Testis (tissue), 2 donors: ENCODE measurements at regions not wholly inside any gene's neighbourhood (a gene's known extent, or its start where the extent isn't known, plus 50 kb on each side); places are given as distances from the start of the nearest gene placed in this dataset.
"Not testable (repeated sequence)": the region's sequence is repeated elsewhere in the genome, so short reads cannot be mapped to it uniquely, and the experiment has no call there.

Experiments used
- DNase-seq: peaks from one replicate; pipeline ENCODE4 v3.0.0-alpha.2; 2019
- H3K27ac ChIP-seq, 2 donors: fragments of 200-600 bp; sonication (generic); one replicate each; pipeline ENCODE4 v1.5.1; 2019
- H3K27me3 ChIP-seq: fragments of 200-600 bp; sonication (generic); one replicate; pipeline ENCODE4 v1.5.1; 2019
- H3K36me3 ChIP-seq: fragments of 200-600 bp; sonication (generic); one replicate; pipeline ENCODE4 v1.5.1; 2017; ENCODE audit warnings: low read depth; ENCODE audit errors: missing control alignments
- H3K4me1 ChIP-seq: fragments of 200-600 bp; sonication (generic); one replicate; pipeline ENCODE4 v1.5.1; 2019
- H3K4me3 ChIP-seq, 2 donors: fragments of 200-600 bp; sonication (generic); one replicate each; pipeline ENCODE4 v1.5.1; 2017 to 2019
- H3K9me3 ChIP-seq: fragments of 200-600 bp; sonication (generic); one replicate; pipeline ENCODE4 v1.5.1; 2017
- POLR2A ChIP-seq: fragments of 450-650 bp; IDR thresholded peaks from one replicate; pipeline ENCODE4 v1.6.1; 2017; ENCODE audit warnings: antibody characterized with exemption, mild to moderate bottlenecking, moderate library complexity
- WGBS, 2 donors: methylation state at CpG; one replicate each; pipeline ENCODE4 v1.1.5; 2018; 5-methylcytosine and 5-hydroxymethylcytosine counted together
- intact Hi-C: fragments of 100-400 bp; cut with DNase I; formaldehyde crosslinking; loops from one replicate; pipeline ENCODE4 v1.15.1; 2023; ENCODE audit warnings: low total_unique reads
- TF ChIP-seq, protein P1 (sequence below), 3 experiments: fragments of 450-650 bp in 2 of 3; fragments of 200-600 bp in 1 of 3; sonication (generic) in 1 of 3; IDR thresholded peaks; one replicate each; pipeline ENCODE4 v1.5.1; 2016 to 2019; ENCODE audit warnings: antibody characterized with exemption in 3 of 3, mild to moderate bottlenecking in 2 of 3, moderate library complexity in 1 of 3

DNA sequence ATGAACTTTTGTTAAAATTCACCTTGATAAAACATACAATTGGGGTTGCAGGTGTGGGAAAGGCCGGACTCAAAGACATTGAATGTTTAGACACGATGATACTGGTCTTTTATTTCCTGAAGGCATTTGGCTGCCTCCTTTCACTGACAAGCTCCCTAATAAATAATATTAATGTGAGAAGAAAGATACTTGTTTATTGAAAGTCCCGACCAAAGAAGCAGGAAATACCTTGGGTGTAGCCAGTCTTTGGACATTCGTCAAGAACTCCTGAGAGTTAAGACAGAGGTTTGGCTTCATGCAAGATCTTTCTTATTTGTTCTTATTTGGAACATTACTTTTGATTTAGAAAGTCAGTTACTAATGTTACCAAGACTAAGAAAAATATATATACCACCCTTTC is 1133.8 kb upstream of the SEL1L start:
- Histone ChIP-seq H3K27ac (no peak overlapping the region), H3K4me1 (no peaks in the 10 kb centered on the region), H3K4me3 (no peak overlapping the region), H3K36me3 (no peaks in the 10 kb centered on the region), H3K9me3 (no peaks in the 10 kb centered on the region), H3K27me3 (no peaks in the 10 kb centered on the region)
- no peak for DNase-seq
- no peak for TF ChIP-seq POLR2A
- TF ChIP-seq, protein P1, sequence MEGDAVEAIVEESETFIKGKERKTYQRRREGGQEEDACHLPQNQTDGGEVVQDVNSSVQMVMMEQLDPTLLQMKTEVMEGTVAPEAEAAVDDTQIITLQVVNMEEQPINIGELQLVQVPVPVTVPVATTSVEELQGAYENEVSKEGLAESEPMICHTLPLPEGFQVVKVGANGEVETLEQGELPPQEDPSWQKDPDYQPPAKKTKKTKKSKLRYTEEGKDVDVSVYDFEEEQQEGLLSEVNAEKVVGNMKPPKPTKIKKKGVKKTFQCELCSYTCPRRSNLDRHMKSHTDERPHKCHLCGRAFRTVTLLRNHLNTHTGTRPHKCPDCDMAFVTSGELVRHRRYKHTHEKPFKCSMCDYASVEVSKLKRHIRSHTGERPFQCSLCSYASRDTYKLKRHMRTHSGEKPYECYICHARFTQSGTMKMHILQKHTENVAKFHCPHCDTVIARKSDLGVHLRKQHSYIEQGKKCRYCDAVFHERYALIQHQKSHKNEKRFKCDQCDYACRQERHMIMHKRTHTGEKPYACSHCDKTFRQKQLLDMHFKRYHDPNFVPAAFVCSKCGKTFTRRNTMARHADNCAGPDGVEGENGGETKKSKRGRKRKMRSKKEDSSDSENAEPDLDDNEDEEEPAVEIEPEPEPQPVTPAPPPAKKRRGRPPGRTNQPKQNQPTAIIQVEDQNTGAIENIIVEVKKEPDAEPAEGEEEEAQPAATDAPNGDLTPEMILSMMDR (IDR thresholded peaks at IDR 0.05) = no peak
- 46 to 47% methylated on average over 4 of the region's 4 CpGs for WGBS, 2 donors
- intact Hi-C loops = no loop called here

DNA sequence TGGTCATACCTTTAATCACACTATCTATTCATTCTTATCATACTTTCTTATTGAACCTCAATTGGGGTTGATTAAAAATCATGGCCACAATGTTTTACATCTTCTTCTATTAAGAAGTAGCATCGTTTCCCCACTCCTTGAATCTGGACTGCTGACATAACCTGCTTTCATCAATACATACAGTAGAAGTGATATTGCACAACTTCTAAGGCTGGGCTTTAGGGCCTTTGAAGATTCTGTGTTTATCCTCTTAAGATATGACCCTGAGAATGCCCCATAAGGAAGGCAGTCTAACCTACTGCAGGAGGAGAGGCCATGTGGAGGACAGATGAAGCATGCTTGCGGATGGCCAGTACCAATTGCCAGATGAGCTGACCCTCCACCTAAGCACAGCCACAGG is 1142.8 kb upstream of the SEL1L start:
- intact Hi-C loops = no loop called here
- no peaks in the 10 kb centered on the region for H3K4me1 ChIP-seq
- H3K27ac ChIP-seq = no peak overlapping the region
- H3K27me3 ChIP-seq = no peaks in the 10 kb centered on the region
- 86 to 100% methylated on average over 2 of the region's 2 CpGs for whole genome bisulfite sequencing, 2 donors
- H3K36me3 ChIP-seq = no peaks in the 10 kb centered on the region
- no peak overlapping the region for H3K4me3 ChIP-seq
- DNase-seq = no peak
- no peaks in the 10 kb centered on the region for H3K9me3 ChIP-seq
- TF ChIP-seq POLR2A = no peak
- TF ChIP-seq, protein P1 (IDR thresholded peaks at IDR 0.05) = no peak

DNA sequence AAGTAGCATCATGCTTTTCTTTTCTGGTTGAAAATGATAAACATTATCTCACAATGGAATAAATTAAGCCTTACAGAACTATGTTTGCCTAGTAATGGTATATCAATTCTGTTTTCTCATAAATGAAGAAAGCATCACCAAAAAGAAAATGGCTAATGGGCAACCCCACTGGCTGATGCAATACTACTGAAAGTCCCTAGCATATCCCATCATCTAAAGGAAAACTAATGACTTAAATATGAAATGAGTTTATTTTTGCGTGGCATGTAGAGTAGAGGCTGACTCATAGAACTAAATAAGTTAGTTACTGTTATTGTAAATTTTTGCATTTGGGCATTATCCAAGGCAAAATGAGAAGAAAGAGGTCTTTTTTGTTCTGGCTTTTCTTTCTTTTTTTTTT is 1156.3 kb upstream of the SEL1L start:
- Histone ChIP-seq H3K36me3 (no peaks in the 10 kb centered on the region), H3K27ac (no peak overlapping the region), H3K27me3 (no peaks in the 10 kb centered on the region), H3K9me3 (no peaks in the 10 kb centered on the region), H3K4me3 (no peak overlapping the region), H3K4me1 (no peaks in the 10 kb centered on the region)
- TF ChIP-seq, protein P1 (IDR thresholded peaks at IDR 0.05) = no peak
- TF ChIP-seq POLR2A = no peak
- no peak for DNase-seq
- WGBS, 2 donors = 0 to 70% methylated on average over 1 of the region's 1 CpG
- intact Hi-C loops = no loop called here

DNA sequence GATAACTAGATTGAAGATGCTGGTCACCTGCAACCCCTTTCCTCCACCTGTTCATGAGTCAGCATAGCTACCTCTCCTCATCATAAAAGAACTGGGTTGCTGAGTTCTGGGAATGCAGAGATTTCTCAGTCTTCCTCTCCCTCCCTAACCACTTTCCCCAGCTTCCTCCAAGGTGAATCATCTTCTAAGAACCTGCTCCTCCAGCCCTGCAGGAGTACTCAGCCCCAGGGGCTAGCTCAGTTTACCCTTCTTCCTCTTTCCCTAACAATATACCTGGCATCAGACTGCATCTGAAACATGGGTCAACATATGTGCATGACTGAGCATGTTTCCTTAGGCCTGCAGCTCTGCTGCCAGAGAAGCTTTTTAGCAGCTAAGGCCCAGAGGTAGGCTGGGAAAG is 1157.5 kb upstream of the SEL1L start:
- H3K4me3 ChIP-seq = not testable (repeated sequence)

DNA sequence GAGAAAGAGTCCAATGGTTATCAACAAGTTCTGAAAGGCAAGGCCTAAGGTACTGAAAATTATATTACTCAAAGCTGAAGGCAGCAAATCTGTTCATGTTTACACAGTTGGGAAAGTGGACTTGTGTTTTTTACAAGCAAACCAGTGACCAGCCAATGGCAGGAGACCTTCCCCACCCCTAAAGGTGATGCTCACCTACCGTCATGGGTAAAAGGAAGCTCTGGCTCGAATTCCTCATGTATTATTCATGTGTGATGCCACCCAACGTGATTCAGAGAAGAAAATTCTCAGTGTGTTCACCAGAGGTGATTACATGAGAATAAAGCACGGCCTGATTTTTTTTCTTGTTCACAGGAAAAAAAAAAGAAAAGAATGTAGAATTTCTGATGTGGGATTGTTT is 1161.2 kb upstream of the SEL1L start:
- no peaks in the 10 kb centered on the region for H3K9me3 ChIP-seq
- no peak for DNase-seq
- TF ChIP-seq, protein P1 (IDR thresholded peaks at IDR 0.05) = no peak
- no peak for TF ChIP-seq POLR2A
- H3K4me1 ChIP-seq = no peaks in the 10 kb centered on the region
- H3K36me3 ChIP-seq = no peaks in the 10 kb centered on the region
- WGBS, 2 donors = 95 to 99% methylated on average over 4 of the region's 4 CpGs
- no peak overlapping the region for H3K27ac ChIP-seq
- no peaks in the 10 kb centered on the region for H3K27me3 ChIP-seq
- H3K4me3 ChIP-seq = no peak overlapping the region
- intact Hi-C loops = no loop called here

More for the DNA sequence above, 1157.5 kb upstream of the SEL1L start:
- DNase-seq, H3K36me3 ChIP-seq, H3K9me3 ChIP-seq, intact Hi-C loops, H3K4me1 ChIP-seq, H3K27ac ChIP-seq, H3K27me3 ChIP-seq: not testable (repeated sequence)
